OCI-LY1 (cell line): ENCODE measurements at regions not wholly inside any gene's neighbourhood (a gene's known extent, or its start where the extent isn't known, plus 50 kb on each side); places are given as distances from the start of the nearest gene placed in this dataset.

Experiments
- H2AFZ ChIP-seq: fragments of 200-600 bp; sonication (generic), shearing (Covaris generic); 2 replicates; pipeline ENCODE4 v1.6.0; 2014; ENCODE audit warnings: antibody characterized with exemption, mild to moderate bottlenecking, low read length
- H3F3A ChIP-seq: fragments of 200-600 bp; sonication (generic), shearing (Covaris generic); 2 replicates; pipeline ENCODE4 v1.6.0; 2014; ENCODE audit warnings: mild to moderate bottlenecking, antibody characterized with exemption, low read length, moderate library complexity; ENCODE audit not compliant: insufficient read depth
- H3K27ac ChIP-seq: fragments of 200-600 bp; sonication (generic); 2 replicates; pipeline ENCODE4 v1.5.1; 2014; ENCODE audit warnings: low read length, mixed run types, mild to moderate bottlenecking, low read depth; ENCODE audit not compliant: poor library complexity, severe bottlenecking
- H3K27me3 ChIP-seq: fragments of 200-600 bp; sonication (generic); 2 replicates; pipeline ENCODE4 v1.6.0; 2014; ENCODE audit warnings: antibody characterized with exemption, mild to moderate bottlenecking, low read length, moderate library complexity; ENCODE audit not compliant: insufficient read depth
- H3K36me3 ChIP-seq: fragments of 200-600 bp; sonication (generic); 2 replicates; pipeline ENCODE4 v1.6.1; 2014; ENCODE audit warnings: mild to moderate bottlenecking, antibody characterized with exemption, low read length, moderate library complexity, mixed read lengths; ENCODE audit not compliant: insufficient read depth
- H3K4me1 ChIP-seq: fragments of 200-600 bp; sonication (generic); 2 replicates; pipeline ENCODE4 v1.5.1; 2014; ENCODE audit warnings: mild to moderate bottlenecking, low read length, moderate library complexity; ENCODE audit not compliant: insufficient read depth, severe bottlenecking
- H3K4me2 ChIP-seq: fragments of 200-600 bp; sonication (generic), shearing (Covaris generic); 2 replicates; pipeline ENCODE4 v1.6.1; 2014; ENCODE audit warnings: low read length
- H3K4me3 ChIP-seq: fragments of 200-600 bp; sonication (generic); 2 replicates; pipeline ENCODE4 v1.5.1; 2014; ENCODE audit warnings: low read length, low read depth, mild to moderate bottlenecking, mixed read lengths; ENCODE audit not compliant: poor library complexity, severe bottlenecking
- H3K79me2 ChIP-seq: fragments of 200-600 bp; shearing (Covaris generic); 2 replicates; pipeline ENCODE4 v1.6.1; 2016; ENCODE audit warnings: mixed run types, low read length, mixed read lengths; ENCODE audit not compliant: insufficient read depth
- H3K9ac ChIP-seq: fragments of 200-600 bp; sonication (generic), shearing (Covaris generic); 2 replicates; pipeline ENCODE4 v1.6.1; 2014; ENCODE audit warnings: mild to moderate bottlenecking, low read length, mixed read lengths
- H3K9me2 ChIP-seq: fragments of 200-600 bp; sonication (generic), shearing (Covaris generic); 2 replicates; pipeline ENCODE4 v1.6.1; 2014; ENCODE audit warnings: low read depth, mild to moderate bottlenecking, low read length, mixed read lengths
- H3K9me3 ChIP-seq: fragments of 200-600 bp; shearing (Covaris generic); 2 replicates; pipeline ENCODE4 v1.6.1; 2014; ENCODE audit warnings: low read length, mixed read lengths
- H4K20me1 ChIP-seq: fragments of 200-600 bp; sonication (generic), shearing (Covaris generic); 2 replicates; pipeline ENCODE4 v1.6.0; 2016; ENCODE audit warnings: mild to moderate bottlenecking, low read length; ENCODE audit not compliant: insufficient read depth
- CTCF ChIP-seq: fragments of 200-600 bp; sonication (generic), shearing (Covaris generic); IDR thresholded peaks from 2 replicates; pipeline ENCODE4 v1.5.1; 2017; ENCODE audit warnings: mild to moderate bottlenecking, antibody characterized with exemption, low read length, moderate library complexity, mixed read lengths
- EZH2 ChIP-seq: fragments of 200-600 bp; sonication (generic), shearing (Covaris generic); IDR thresholded peaks from 2 replicates; pipeline ENCODE4 v1.8.0; 2017; ENCODE audit warnings: borderline replicate concordance, mixed run types, mild to moderate bottlenecking, antibody characterized with exemption, low read length, moderate library complexity, mixed read lengths

GRCh38 chr13:76009267-76009890, 373.2 kb downstream of the LMO7 start:
- no peaks in the 10 kb centered on the region for H3K4me1 ChIP-seq
- no peak overlapping the region for H3K4me2 ChIP-seq
- H3K79me2 ChIP-seq = no peaks in the 10 kb centered on the region
- H3K9me2 ChIP-seq = no peaks in the 10 kb centered on the region
- H3K9me3 ChIP-seq = no peaks in the 10 kb centered on the region
- no peak overlapping the region for H3K9ac ChIP-seq
- no peaks in the 10 kb centered on the region for H4K20me1 ChIP-seq
- H3K27ac ChIP-seq = no peak overlapping the region
- H2AFZ ChIP-seq = no peak overlapping the region
- H3K27me3 ChIP-seq = no peaks in the 10 kb centered on the region
- no peak for TF ChIP-seq CTCF
- TF ChIP-seq EZH2 = no peak
- H3K4me3 ChIP-seq = no peak overlapping the region
- H3K36me3 ChIP-seq = no peaks in the 10 kb centered on the region
- H3F3A ChIP-seq = no peaks in the 10 kb centered on the region

- no peak for TF ChIP-seq EZH2
- TF ChIP-seq CTCF = no peak
These were observed 368.3 kb downstream of the LMO7 start for GRCh38 chr13:76004416-76004815.

GRCh38 chr13:76000131-76000530, 364.0 kb downstream of the LMO7 start:
- H3F3A ChIP-seq = no peaks in the 10 kb centered on the region
- no peaks in the 10 kb centered on the region for H3K4me1 ChIP-seq
- H3K9ac ChIP-seq = no peak overlapping the region
- no peak overlapping the region for H3K4me2 ChIP-seq
- H3K27me3 ChIP-seq = no peaks in the 10 kb centered on the region
- H4K20me1 ChIP-seq = no peaks in the 10 kb centered on the region
- H2AFZ ChIP-seq = no peak overlapping the region
- TF ChIP-seq EZH2 (no peak), CTCF (no peak)
- no peaks in the 10 kb centered on the region for H3K9me3 ChIP-seq
- no peaks in the 10 kb centered on the region for H3K36me3 ChIP-seq
- no peaks in the 10 kb centered on the region for H3K9me2 ChIP-seq
- no peaks in the 10 kb centered on the region for H3K79me2 ChIP-seq
- no peak overlapping the region for H3K4me3 ChIP-seq
- no peak overlapping the region for H3K27ac ChIP-seq

More at GRCh38 chr13:76004416-76004815, 368.3 kb downstream of the LMO7 start:
- Histone ChIP-seq H3K9ac (no peak overlapping the region), H3K9me3 (no peaks in the 10 kb centered on the region), H3K27me3 (no peaks in the 10 kb centered on the region), H3K27ac (no peak overlapping the region), H3K9me2 (no peaks in the 10 kb centered on the region), H3K36me3 (no peaks in the 10 kb centered on the region), H3F3A (no peaks in the 10 kb centered on the region), H3K4me1 (no peaks in the 10 kb centered on the region), H3K4me2 (no peak overlapping the region), H3K4me3 (no peak overlapping the region), H4K20me1 (no peaks in the 10 kb centered on the region), H3K79me2 (no peaks in the 10 kb centered on the region), H2AFZ (no peak overlapping the region)
